ENCODE measurements at regions not wholly inside any gene's neighbourhood (a gene's known extent, or its start where the extent isn't known, plus 50 kb on each side); places are given as distances from the start of the nearest gene placed in this dataset.

DNA sequence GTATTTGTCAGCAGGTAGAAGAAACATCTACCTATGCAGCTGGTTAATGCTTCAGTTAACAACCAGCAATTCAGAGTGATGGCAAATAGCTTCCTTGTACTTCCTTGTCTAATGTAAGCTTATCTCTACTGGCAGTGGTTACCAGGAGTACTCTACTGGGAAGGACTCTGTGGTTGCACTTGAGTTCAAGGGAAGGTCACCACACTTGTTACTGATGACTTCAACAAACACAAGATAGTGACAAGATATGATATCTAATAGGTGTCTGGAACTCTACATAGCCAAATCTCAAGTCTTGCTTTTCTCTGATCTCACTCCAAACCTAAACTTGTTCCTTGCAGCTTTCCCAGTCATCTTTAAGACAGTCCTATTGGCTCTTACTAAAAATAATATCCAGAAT, 1644.9 kb upstream of the TENM3 start:
- no peaks in the 10 kb centered on the region for H3K4me1 ChIP-seq (ENCODE audit: control insufficient read depth in 1 of 2, insufficient read depth in 2 of 2, low read length in 2 of 2)
- DNase-seq (ENCODE audit: low read depth, low spot score) = no peak
- H4K20me1 ChIP-seq (ENCODE audit: insufficient read depth) = no peaks in the 10 kb centered on the region
- intact Hi-C loops (cut with micrococcal nuclease) = no loop called here
- no peak overlapping the region for H3K4me2 ChIP-seq (ENCODE audit: low read length)
- H3K9ac ChIP-seq (ENCODE audit: low read length) = no peak overlapping the region
- ChIA-PET RAD21 (ENCODE audit: low non-redundant PET in 1 of 2, low total read pairs in 2 of 2, uncharacterized antibody in 2 of 2, unreplicated experiment in 2 of 2) (no interaction called here), CTCF (no interaction called here), POLR2A (no interaction called here)
- H3K36me3 ChIP-seq (ENCODE audit: control insufficient read depth in 1 of 2, insufficient read depth in 2 of 2, low read length in 2 of 2) = no peaks in the 10 kb centered on the region
- H3K9me2 ChIP-seq (ENCODE audit: insufficient read depth) = no peaks in the 10 kb centered on the region
- ATAC-seq = no peak
- no peak for TF ChIP-seq ZNF274 (IDR thresholded peaks at IDR 0.05; ENCODE audit: low read depth, low read length)
- TF ChIP-seq, protein P1, sequence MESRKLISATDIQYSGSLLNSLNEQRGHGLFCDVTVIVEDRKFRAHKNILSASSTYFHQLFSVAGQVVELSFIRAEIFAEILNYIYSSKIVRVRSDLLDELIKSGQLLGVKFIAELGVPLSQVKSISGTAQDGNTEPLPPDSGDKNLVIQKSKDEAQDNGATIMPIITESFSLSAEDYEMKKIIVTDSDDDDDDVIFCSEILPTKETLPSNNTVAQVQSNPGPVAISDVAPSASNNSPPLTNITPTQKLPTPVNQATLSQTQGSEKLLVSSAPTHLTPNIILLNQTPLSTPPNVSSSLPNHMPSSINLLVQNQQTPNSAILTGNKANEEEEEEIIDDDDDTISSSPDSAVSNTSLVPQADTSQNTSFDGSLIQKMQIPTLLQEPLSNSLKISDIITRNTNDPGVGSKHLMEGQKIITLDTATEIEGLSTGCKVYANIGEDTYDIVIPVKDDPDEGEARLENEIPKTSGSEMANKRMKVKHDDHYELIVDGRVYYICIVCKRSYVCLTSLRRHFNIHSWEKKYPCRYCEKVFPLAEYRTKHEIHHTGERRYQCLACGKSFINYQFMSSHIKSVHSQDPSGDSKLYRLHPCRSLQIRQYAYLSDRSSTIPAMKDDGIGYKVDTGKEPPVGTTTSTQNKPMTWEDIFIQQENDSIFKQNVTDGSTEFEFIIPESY (IDR thresholded peaks at IDR 0.05; ENCODE audit: extremely low read depth, insufficient replicate concordance, low read length) = no peak
- no peak for TF ChIP-seq EZH2phosphoT487 (IDR thresholded peaks at IDR 0.05; ENCODE audit: borderline replicate concordance)
- TF ChIP-seq POLR2A (IDR thresholded peaks at IDR 0.05; ENCODE audit: borderline replicate concordance, extremely low read depth, insufficient read depth, insufficient read length) = no peak
- TF ChIP-seq EZH2 (IDR thresholded peaks at IDR 0.05) = no peak
- no peak for TF ChIP-seq ELF1 (IDR thresholded peaks at IDR 0.05; ENCODE audit: borderline replicate concordance, low read depth)
- TF ChIP-seq CBX3 (IDR thresholded peaks at IDR 0.05; ENCODE audit: low read depth) = no peak
- TF ChIP-seq ATF3 (IDR thresholded peaks at IDR 0.05) = no peak
- TF ChIP-seq POLR2AphosphoS5 (IDR thresholded peaks at IDR 0.05; ENCODE audit: low read depth, low read length) = no peak
- no peak for TF ChIP-seq EGR1 (IDR thresholded peaks at IDR 0.05; ENCODE audit: low read depth)
- TF ChIP-seq CTCF (IDR thresholded peaks at IDR 0.05 in 2 of 3, conservative IDR thresholded peaks at IDR 0.05 in 1 of 3; ENCODE audit: borderline replicate concordance in 1 of 3, insufficient read depth in 1 of 3, low read depth in 2 of 3, low read length in 2 of 3) = no peak
- TF ChIP-seq SP1 (IDR thresholded peaks at IDR 0.05; ENCODE audit: low read depth) = no peak
- no peak for TF ChIP-seq CEBPB (IDR thresholded peaks at IDR 0.05; ENCODE audit: low read depth)
- TF ChIP-seq REST (IDR thresholded peaks at IDR 0.05; ENCODE audit: low read depth) = no peak
- TF ChIP-seq MAX (IDR thresholded peaks at IDR 0.05) = no peak
- no peak for TF ChIP-seq SIN3A (IDR thresholded peaks at IDR 0.05; ENCODE audit: low read depth)
- no peak for TF ChIP-seq YY1 (IDR thresholded peaks at IDR 0.05; ENCODE audit: extremely low read depth, insufficient replicate concordance, low read depth, low read length)
- no peak for TF ChIP-seq RAD21 (IDR thresholded peaks at IDR 0.05; ENCODE audit: low read depth)
- H2AFZ ChIP-seq (ENCODE audit: low read depth, low read length, poor library complexity, severe bottlenecking) = no peak overlapping the region
- no peak overlapping the region for H3K27ac ChIP-seq (ENCODE audit: low read depth, low read length)
- no peak overlapping the region for H3K4me3 ChIP-seq (replicated peaks in 1 of 2; ENCODE audit: low read depth in 1 of 2, low read length in 2 of 2)
- no TSS peak for BruUV-seq (replicated peaks)
- no peaks in the 10 kb centered on the region for H3K27me3 ChIP-seq (ENCODE audit: insufficient read depth, low read length)
- H3K9me3 ChIP-seq (ENCODE audit: control insufficient read depth in 1 of 2, insufficient read depth in 1 of 2, low read depth in 1 of 2, low read length in 2 of 2) = no peaks in the 10 kb centered on the region
- no peaks in the 10 kb centered on the region for H3K79me2 ChIP-seq (ENCODE audit: insufficient read depth, low read length)

Measured in HCT116 (cell line).